Testis (tissue), 2 donors: ENCODE measurements at regions not wholly inside any gene's neighbourhood (a gene's known extent, or its start where the extent isn't known, plus 50 kb on each side); places are given as distances from the start of the nearest gene placed in this dataset.
"Not testable (repeated sequence)": the region's sequence is repeated elsewhere in the genome, so short reads cannot be mapped to it uniquely, and the experiment has no call there.

ENCODE experiments used
- DNase-seq: peaks from one replicate; pipeline ENCODE4 v3.0.0-alpha.2; 2019
- H3K27ac ChIP-seq, 2 donors: fragments of 200-600 bp; sonication (generic); one replicate each; pipeline ENCODE4 v1.5.1; 2019
- H3K27me3 ChIP-seq: fragments of 200-600 bp; sonication (generic); one replicate; pipeline ENCODE4 v1.5.1; 2019
- H3K36me3 ChIP-seq: fragments of 200-600 bp; sonication (generic); one replicate; pipeline ENCODE4 v1.5.1; 2017; ENCODE audit warnings: low read depth; ENCODE audit errors: missing control alignments
- H3K4me1 ChIP-seq: fragments of 200-600 bp; sonication (generic); one replicate; pipeline ENCODE4 v1.5.1; 2019
- H3K4me3 ChIP-seq, 2 donors: fragments of 200-600 bp; sonication (generic); one replicate each; pipeline ENCODE4 v1.5.1; 2017 to 2019
- H3K9me3 ChIP-seq: fragments of 200-600 bp; sonication (generic); one replicate; pipeline ENCODE4 v1.5.1; 2017
- CTCF ChIP-seq, 3 experiments: fragments of 450-650 bp in 2 of 3; fragments of 200-600 bp in 1 of 3; sonication (generic) in 1 of 3; IDR thresholded peaks; one replicate each; pipeline ENCODE4 v1.5.1; 2016 to 2019; ENCODE audit warnings: antibody characterized with exemption in 3 of 3, mild to moderate bottlenecking in 2 of 3, moderate library complexity in 1 of 3
- POLR2A ChIP-seq: fragments of 450-650 bp; IDR thresholded peaks from one replicate; pipeline ENCODE4 v1.6.1; 2017; ENCODE audit warnings: antibody characterized with exemption, mild to moderate bottlenecking, moderate library complexity
- WGBS, 2 donors: methylation state at CpG; one replicate each; pipeline ENCODE4 v1.1.5; 2018; 5-methylcytosine and 5-hydroxymethylcytosine counted together
- intact Hi-C: fragments of 100-400 bp; cut with DNase I; formaldehyde crosslinking; loops from one replicate; pipeline ENCODE4 v1.15.1; 2023; ENCODE audit warnings: low total_unique reads

- TF ChIP-seq POLR2A (no peak), CTCF (IDR thresholded peaks at IDR 0.05) (no peak)
- intact Hi-C loops: no loop called here
- H3K36me3 ChIP-seq: no peaks in the 10 kb centered on the region
- no peak overlapping the region for H3K4me3 ChIP-seq
- H3K9me3 ChIP-seq: no peaks in the 10 kb centered on the region
- no peaks in the 10 kb centered on the region for H3K27me3 ChIP-seq
- H3K4me1 ChIP-seq: no peaks in the 10 kb centered on the region
- H3K27ac ChIP-seq: no peak overlapping the region
- no peak for DNase-seq
Measured at GRCh38 chr7:89685287-89685686, 469.0 kb upstream of the STEAP1 start.

- DNase-seq: no peak
- no peak for TF ChIP-seq CTCF (IDR thresholded peaks at IDR 0.05)
- no peak for TF ChIP-seq POLR2A
- intact Hi-C loops: no loop called here
Measured at GRCh38 chr7:89687211-89687610, 467.1 kb upstream of the STEAP1 start.

GRCh38 chr7:89695241-89695640 lies 459.0 kb upstream of the STEAP1 start:
- intact Hi-C loops: no loop called here
- Histone ChIP-seq H3K4me1 (no peaks in the 10 kb centered on the region), H3K27ac (no peak overlapping the region), H3K36me3 (no peaks in the 10 kb centered on the region), H3K4me3 (no peak overlapping the region), H3K27me3 (no peaks in the 10 kb centered on the region), H3K9me3 (no peaks in the 10 kb centered on the region)
- 95 to 100% methylated on average over 2 of the region's 2 CpGs for WGBS, 2 donors
- no peak for DNase-seq
- TF ChIP-seq CTCF (IDR thresholded peaks at IDR 0.05): no peak
- no peak for TF ChIP-seq POLR2A

More at GRCh38 chr7:89687211-89687610, 467.1 kb upstream of the STEAP1 start:
- WGBS, 2 donors: 56 to 59% methylated on average over 2 of the region's 2 CpGs
- Histone ChIP-seq H3K4me1 (no peaks in the 10 kb centered on the region), H3K36me3 (no peaks in the 10 kb centered on the region), H3K27ac (no peak overlapping the region), H3K4me3 (no peak overlapping the region), H3K9me3 (no peaks in the 10 kb centered on the region), H3K27me3 (no peaks in the 10 kb centered on the region)

- 88 to 95% methylated on average over 2 of the region's 2 CpGs for WGBS, 2 donors
- Histone ChIP-seq H3K9me3 (no peaks in the 10 kb centered on the region), H3K27me3 (no peaks in the 10 kb centered on the region), H3K4me1 (no peaks in the 10 kb centered on the region), H3K36me3 (no peaks in the 10 kb centered on the region), H3K27ac (no peak overlapping the region), H3K4me3 (no peak overlapping the region)
- no peak for DNase-seq
- intact Hi-C loops: no loop called here
- no peak for TF ChIP-seq POLR2A
- no peak for TF ChIP-seq CTCF (IDR thresholded peaks at IDR 0.05)
Measured at GRCh38 chr7:89714131-89714530, 440.1 kb upstream of the STEAP1 start.

- H3K36me3 ChIP-seq, intact Hi-C loops, H3K4me3 ChIP-seq, H3K4me1 ChIP-seq, H3K27me3 ChIP-seq, DNase-seq, H3K9me3 ChIP-seq, H3K27ac ChIP-seq: not testable (repeated sequence)
- 100% methylated on average over 2 of the region's 2 CpGs for WGBS, 2 donors
Measured at GRCh38 chr7:89718941-89719340, 435.3 kb upstream of the STEAP1 start.
